GM23248 (cell line): ENCODE measurements at regions not wholly inside any gene's neighbourhood (a gene's known extent, or its start where the extent isn't known, plus 50 kb on each side); places are given as distances from the start of the nearest gene placed in this dataset.

Experiments
- EZH2 ChIP-seq: fragments of 200-600 bp; sonication (generic); IDR thresholded peaks from 2 replicates; pipeline ENCODE4 v1.6.1; 2018; ENCODE audit warnings: antibody characterized with exemption, mild to moderate bottlenecking; ENCODE audit not compliant: insufficient read depth, poor library complexity, severe bottlenecking
- EZH2phosphoT487 ChIP-seq: fragments of 200-600 bp; sonication (generic); IDR thresholded peaks from 2 replicates; pipeline ENCODE4 v1.6.1; 2018; ENCODE audit warnings: antibody characterized with exemption, moderate library complexity, mild to moderate bottlenecking, low read depth; ENCODE audit not compliant: insufficient read depth

DNA sequence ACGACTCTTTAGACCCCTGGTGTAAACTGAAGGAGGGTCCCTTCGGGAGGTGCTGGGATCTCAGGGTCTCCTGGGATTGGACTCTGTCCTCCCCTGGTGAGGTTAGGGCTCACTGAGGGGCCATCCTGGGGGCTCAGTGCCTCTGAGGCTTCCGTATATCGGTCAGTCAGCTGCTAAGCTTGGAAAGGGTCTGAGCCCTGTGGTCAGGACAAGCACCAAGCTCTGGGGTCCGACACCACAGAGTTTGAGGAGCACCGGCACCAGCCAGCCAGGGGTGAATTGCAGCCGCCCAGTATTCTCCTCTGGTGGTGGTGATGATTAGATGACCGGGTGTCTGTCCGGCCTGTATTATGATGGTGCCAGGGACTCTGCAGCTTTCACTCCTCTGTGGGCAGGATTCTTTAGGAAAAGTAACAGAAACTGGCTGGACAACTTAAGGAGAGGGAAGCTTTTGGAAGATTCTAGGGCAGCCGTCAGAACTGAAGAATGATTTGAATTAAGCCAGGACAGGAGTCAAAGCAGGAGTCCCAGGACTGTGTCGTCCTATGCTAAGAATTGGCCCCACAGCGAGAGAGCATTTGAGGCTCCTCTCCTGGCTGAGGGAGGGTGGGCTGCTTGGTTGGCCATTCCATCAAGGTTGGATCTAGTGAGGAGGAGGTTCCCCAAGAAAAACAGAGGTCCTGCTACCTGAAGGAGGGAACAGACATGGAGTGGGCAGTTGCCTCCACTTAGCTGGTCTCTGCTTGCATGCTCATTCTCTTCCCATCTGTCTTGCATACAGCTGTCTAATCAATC lies 158.6 kb upstream of the HS6ST1 start:
- TF ChIP-seq EZH2 (no peak), EZH2phosphoT487 (no peak)
